Frontal cortex (tissue), 3 donors: ENCODE measurements at regions not wholly inside any gene's neighbourhood (a gene's known extent, or its start where the extent isn't known, plus 50 kb on each side); places are given as distances from the start of the nearest gene placed in this dataset.
"Not testable (repeated sequence)": the region's sequence is repeated elsewhere in the genome, so short reads cannot be mapped to it uniquely, and the experiment has no call there.

Source experiments
- DNase-seq, 2 donors: peaks; one replicate each; pipeline ENCODE4 v3.0.0; 2012; ENCODE audit warnings: low spot score in 2 of 2
- FAIRE-seq: peaks from 2 replicates; lab custom pipeline; 2012; peaks lifted over from hg19 to GRCh38; lab: Jason Lieb, UNC
- donor health status: control.
- donor health status: control.
- donor health status: control.

GRCh38 chr7:63856466-63856865 lies 142.2 kb upstream of the ZNF722 start:
- not testable (repeated sequence) for DNase-seq, FAIRE-seq

GRCh38 chr7:63867127-63867526 lies 131.5 kb upstream of the ZNF722 start:
- FAIRE-seq (no peak), DNase-seq (no peak)

- FAIRE-seq, DNase-seq: not testable (repeated sequence)
Measured at GRCh38 chr7:63874242-63874641, 124.4 kb upstream of the ZNF722 start.

DNA sequence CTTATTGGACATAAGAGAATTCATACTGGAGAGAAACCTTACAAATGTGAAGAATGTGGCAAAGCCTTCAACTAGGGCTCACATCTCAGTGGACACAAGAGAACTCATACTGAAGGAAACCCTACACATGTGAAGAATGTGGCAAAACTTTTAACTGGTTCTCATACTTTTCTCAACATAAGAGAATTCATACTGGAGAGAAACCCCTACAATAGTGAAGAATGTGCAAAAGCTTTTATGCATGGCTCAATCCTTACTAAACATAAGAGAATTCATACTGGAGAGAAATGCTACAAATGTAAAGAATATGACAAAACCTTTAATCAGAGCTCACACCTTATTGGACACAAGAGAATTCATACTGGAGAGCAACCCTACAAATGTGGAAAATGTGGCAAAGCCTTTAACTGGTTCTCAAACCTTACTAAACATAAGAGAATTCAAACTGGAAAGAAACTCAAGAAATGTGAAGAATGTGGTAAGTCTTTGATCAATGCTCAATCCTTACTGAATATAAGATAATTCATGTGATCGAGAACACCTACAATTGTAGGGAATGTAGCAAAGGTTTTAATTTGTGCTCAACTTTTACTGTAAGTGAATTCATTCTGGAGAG lies 121.8 kb upstream of the ZNF722 start:
- DNase-seq (no peak), FAIRE-seq (no peak)

DNA sequence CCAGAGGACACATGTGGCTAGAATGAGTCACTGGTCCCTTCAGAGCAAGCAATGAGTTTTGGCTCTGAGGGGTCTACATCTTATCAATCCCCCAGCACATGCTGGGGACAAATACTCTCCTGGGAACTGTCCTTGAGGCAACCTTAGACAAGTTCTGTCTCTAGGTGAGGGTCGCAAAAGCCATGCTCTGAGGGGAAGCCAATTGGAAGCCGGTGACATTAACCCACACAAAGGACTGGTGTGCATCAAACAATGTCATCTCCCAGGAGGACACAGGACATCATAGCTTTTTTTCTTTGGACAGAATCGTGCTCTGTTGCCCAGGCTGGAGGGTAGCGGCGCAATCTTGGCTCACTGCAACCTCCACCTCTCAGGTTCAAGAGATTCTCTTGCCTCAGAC lies 111.6 kb upstream of the ZNF722 start:
- FAIRE-seq (no peak), DNase-seq (no peak)

GRCh38 chr7:63899691-63900393 lies 98.8 kb upstream of the ZNF722 start:
- no peak for FAIRE-seq
- peak; percentile 65 to 70 for DNase-seq

DNA sequence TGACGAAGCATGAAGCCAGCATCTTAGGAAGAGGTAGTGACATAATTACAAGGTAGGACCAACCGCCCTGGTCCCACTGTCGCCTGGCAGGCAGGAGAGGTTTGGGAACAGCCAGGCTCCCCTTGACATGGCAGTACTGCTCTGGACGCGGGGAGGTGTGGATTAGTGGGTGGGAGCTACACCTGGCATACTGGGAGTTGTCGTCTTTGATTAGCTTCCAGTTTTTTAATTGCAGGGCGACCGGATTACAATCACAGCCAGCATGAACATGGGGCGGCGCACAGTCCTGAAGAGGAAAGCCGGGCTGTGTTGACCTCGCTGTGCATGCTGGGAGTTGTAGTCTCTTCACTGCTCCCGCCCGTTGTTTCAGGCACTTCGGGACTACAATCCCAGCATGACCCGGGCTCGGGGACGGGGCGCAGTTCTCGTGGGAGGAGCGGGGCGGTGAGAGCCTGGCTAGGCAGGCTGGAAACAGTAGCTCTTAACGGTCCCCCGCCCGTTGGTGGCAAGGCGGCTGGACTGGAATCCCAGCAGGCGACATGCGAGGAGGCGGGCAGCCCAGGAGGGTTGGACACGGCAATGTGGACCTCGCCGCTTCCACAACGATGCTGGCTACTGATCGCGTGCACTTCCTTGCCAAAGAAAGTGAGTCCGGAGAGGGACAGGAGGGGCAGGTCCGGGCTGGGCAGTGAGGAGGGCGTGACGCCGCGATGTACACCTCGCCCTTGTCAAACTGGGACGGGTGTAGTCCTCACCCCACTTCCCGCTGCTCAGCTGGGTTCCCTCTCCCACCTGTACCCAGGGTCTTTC lies 98.0 kb upstream of the ZNF722 start:
- FAIRE-seq (no peak), DNase-seq (peak; percentile 71 to 76)

DNA sequence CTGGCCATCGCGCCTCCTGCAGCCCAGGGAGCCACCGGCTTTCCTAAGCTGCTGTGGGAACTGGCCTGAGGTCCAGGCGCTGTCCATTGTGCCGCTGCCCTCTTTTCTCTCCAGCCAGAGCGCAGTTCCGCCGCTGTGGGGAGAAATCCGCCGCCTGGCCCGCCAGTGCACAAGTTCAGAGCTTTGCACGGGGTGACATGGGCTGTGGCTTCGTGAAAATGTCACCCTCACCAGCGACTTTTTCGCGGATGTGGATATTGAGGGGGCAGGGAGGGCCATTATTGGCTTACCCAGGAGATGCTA lies 97.5 kb upstream of the ZNF722 start:
- not testable (repeated sequence) for DNase-seq, FAIRE-seq

GRCh38 chr7:63918986-63919385 lies 79.7 kb upstream of the ZNF722 start:
- FAIRE-seq = no peak

DNA sequence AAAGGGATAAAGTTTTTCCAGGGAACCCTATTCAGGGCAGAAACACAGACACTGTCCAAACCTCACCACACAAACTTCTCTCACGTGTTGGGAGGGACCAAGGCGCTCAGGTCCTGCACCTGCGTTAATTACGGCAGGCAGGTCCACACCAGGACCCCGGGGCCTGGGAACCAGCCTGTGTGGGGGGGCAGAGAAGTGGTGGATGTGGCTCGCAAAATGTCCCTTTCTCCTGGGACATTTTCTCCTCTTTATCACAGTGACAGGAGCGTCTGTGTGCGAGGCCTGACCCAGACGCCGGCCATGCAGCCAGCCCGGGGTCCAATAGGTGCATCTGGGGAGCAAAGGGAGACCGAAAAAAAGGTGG lies 73.4 kb upstream of the ZNF722 start:
- FAIRE-seq (no peak), DNase-seq (no peak)

More at GRCh38 chr7:63918986-63919385, 79.7 kb upstream of the ZNF722 start:
- DNase-seq = no peak

GRCh38 chr7:63925626-63926460 lies 72.8 kb upstream of the ZNF722 start:
- FAIRE-seq (no peak), DNase-seq (peak; percentile 75 to 77)

DNA sequence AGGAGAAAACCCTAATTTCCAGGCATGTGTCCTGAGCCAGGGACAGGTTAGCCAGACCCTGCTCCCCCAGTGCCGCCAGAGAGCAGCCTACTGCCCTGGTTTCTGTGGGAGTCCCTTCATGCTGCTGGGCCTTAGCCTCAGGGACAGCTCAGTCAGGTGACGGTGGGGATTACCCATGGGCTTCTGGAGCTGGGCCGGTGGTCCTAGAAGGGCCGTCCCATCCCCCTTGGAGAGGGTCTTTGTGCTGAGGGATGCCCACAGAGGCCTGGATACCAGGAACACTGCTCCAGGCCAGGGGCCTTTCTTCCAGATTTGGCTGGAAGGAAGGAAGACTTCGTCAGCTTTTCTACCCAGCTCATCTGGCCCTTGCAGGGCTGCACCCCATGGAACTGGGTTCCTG lies 71.4 kb upstream of the ZNF722 start:
- FAIRE-seq = no peak

DNA sequence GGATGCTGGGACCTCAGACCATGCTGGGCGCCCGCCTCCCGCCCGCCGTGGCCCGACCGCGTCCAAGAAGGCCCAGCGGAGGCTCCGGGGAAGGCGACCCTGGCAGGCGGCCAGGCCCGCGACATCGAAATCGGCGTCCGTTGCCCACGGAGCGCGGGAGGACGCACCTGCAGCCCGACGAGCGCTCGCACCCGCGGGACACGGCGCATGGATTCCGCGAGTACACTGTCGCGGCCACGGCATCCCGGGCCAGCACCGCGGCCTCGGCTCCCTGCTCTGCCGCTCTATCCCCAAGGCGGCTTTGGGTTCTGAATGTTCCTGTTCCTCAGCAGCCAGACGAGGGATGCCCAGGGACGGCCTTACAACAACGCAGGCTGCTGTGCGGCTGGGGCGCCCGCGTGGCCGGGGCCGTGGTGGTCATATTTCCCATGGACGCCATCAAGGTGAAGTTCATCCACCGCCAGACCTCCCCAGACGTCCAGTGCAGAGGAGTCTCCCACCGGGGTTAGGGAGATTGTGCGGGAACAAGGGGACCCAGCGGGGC lies 67.5 kb upstream of the ZNF722 start:
- FAIRE-seq = no peak
- DNase-seq = no peak

More for the DNA sequence above, 71.4 kb upstream of the ZNF722 start:
- no peak for DNase-seq

GRCh38 chr7:63931985-63932577 lies 66.6 kb upstream of the ZNF722 start:
- DNase-seq = no peak
- no peak for FAIRE-seq
